PC-3 (cell line): ENCODE measurements at regions not wholly inside any gene's neighbourhood (a gene's known extent, or its start where the extent isn't known, plus 50 kb on each side); places are given as distances from the start of the nearest gene placed in this dataset.

ENCODE experiments used
- ATAC-seq: fragments of 200-7000 bp; cut with Tn5 transposase; 2 replicates; pipeline ENCODE4 v1.9.1; 2020; ENCODE audit warnings: mild to moderate bottlenecking, moderate library complexity
- BruUV-seq: library from RNA; stranded (reverse); fragments of 400-500 nt; replicated peaks from 2 replicates; lab custom pipeline; 2021; lab: Mats Ljungman, UMichigan
- CTCF ChIA-PET: fragments of 300-600 bp; sonication (Branson Sonifier 250); formaldehyde crosslinking; loops from one replicate; lab custom pipeline; 2022; ENCODE audit warnings: antibody characterized with exemption; lab: Charles Lee
- POLR2A ChIA-PET: fragments of 300-600 bp; sonication (Branson Sonifier 250); formaldehyde crosslinking; loops from one replicate; lab custom pipeline; 2022; ENCODE audit warnings: antibody characterized with exemption; ENCODE audit not compliant: unreplicated experiment; lab: Charles Lee
- DNase-seq: peaks from one replicate; pipeline ENCODE4 v3.0.0-alpha.2; 2015
- H2AFZ ChIP-seq: fragments of 300-600 bp; sonication (generic); 2 replicates; pipeline ENCODE4 v1.6.0; 2016; ENCODE audit warnings: antibody characterized with exemption, low read length
- H3F3A ChIP-seq: fragments of 300-600 bp; sonication (generic); one replicate; pipeline ENCODE4 v1.6.0; 2017; ENCODE audit warnings: antibody characterized with exemption, low read length, control low read depth, mild to moderate bottlenecking; ENCODE audit not compliant: unreplicated experiment
- H3K27ac ChIP-seq: fragments of 300-600 bp; sonication (generic); 2 replicates; pipeline ENCODE4 v1.5.1; 2016; ENCODE audit warnings: mild to moderate bottlenecking, low read length
- H3K27me3 ChIP-seq: fragments of 300-600 bp; sonication (generic); 2 replicates; pipeline ENCODE4 v1.6.1; 2016; ENCODE audit warnings: low read length, mixed read lengths
- H3K36me3 ChIP-seq: fragments of 300-600 bp; sonication (generic); 2 replicates; pipeline ENCODE4 v1.6.1; 2016; ENCODE audit warnings: low read depth, mixed run types, low read length, mixed read lengths
- H3K4me1 ChIP-seq: fragments of 300-600 bp; sonication (generic); 2 replicates; pipeline ENCODE4 v1.5.1; 2016; ENCODE audit warnings: low read length; ENCODE audit not compliant: insufficient read depth
- H3K4me2 ChIP-seq: fragments of 300-600 bp; sonication (generic); 2 replicates; pipeline ENCODE4 v1.6.0; 2016; ENCODE audit warnings: low read length
- H3K4me3 ChIP-seq: fragments of 300-600 bp; sonication (generic); 2 replicates; pipeline ENCODE4 v1.5.1; 2016; ENCODE audit warnings: mild to moderate bottlenecking, low read length, mixed read lengths
- H3K79me2 ChIP-seq: fragments of 300-600 bp; sonication (generic); 2 replicates; pipeline ENCODE4 v1.6.1; 2017; ENCODE audit warnings: low read length, mixed read lengths
- H3K9ac ChIP-seq: fragments of 300-600 bp; sonication (generic); 2 replicates; pipeline ENCODE4 v1.6.0; 2016; ENCODE audit warnings: mild to moderate bottlenecking, low read length
- H3K9me2 ChIP-seq: fragments of 300-600 bp; sonication (generic); replicated peaks from 2 replicates; pipeline ENCODE4 v1.6.1; 2016; ENCODE audit warnings: mixed run types, low read length, mixed read lengths
- H3K9me3 ChIP-seq: fragments of 300-600 bp; sonication (generic); 2 replicates; pipeline ENCODE4 v1.6.1; 2016; ENCODE audit warnings: low read length, mixed read lengths
- H4K20me1 ChIP-seq: fragments of 300-600 bp; sonication (generic); 2 replicates; pipeline ENCODE4 v1.6.1; 2016; ENCODE audit warnings: low read length, mixed read lengths
- EZH2 ChIP-seq: fragments of 300-600 bp; sonication (generic); IDR thresholded peaks from one replicate; pipeline ENCODE4 v1.6.1; 2017; ENCODE audit warnings: antibody characterized with exemption, mild to moderate bottlenecking, low read length; ENCODE audit not compliant: unreplicated experiment
- EZH2phosphoT487 ChIP-seq: fragments of 300-600 bp; sonication (generic); IDR thresholded peaks from 2 replicates; pipeline ENCODE4 v1.6.1; 2018; ENCODE audit warnings: mild to moderate bottlenecking, antibody characterized with exemption, low read length, borderline replicate concordance
- intact Hi-C: fragments of 100-400 bp; cut with micrococcal nuclease; formaldehyde crosslinking; loops from 2 replicates; pipeline ENCODE4 v1.9.0; 2023
- TF ChIP-seq, protein P1 (sequence below): fragments of 300-600 bp; sonication (generic); conservative IDR thresholded peaks from 2 replicates; pipeline ENCODE4 v1.5.1; 2017; ENCODE audit warnings: antibody characterized with exemption, low read depth, mild to moderate bottlenecking, low read length

DNA sequence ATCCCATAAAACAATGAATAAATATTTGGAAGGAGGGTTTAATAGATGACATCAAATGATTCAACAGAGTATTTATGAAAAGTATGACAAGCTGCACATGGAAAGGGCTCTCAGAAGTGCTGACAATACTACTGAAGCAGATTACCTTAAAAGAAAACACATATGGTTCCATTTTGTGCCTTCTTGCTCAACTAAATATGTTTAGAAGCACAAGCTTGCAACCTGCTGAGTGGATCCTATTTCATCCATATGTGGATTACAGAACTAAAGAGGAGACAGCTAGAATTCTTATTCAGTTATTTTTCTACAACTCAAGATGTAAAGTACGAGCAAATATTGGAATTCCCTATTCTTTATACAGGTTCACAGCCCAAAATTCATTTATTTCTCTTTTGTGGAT is 340.6 kb downstream of the TFEC start:
- no peak overlapping the region for H2AFZ ChIP-seq
- no peak overlapping the region for H3K4me2 ChIP-seq
- H3K9me2 ChIP-seq: no peaks in the 10 kb centered on the region
- no peaks in the 10 kb centered on the region for H3K4me1 ChIP-seq
- no peaks in the 10 kb centered on the region for H3K9me3 ChIP-seq
- H3K9ac ChIP-seq: no peak overlapping the region
- no peaks in the 10 kb centered on the region for H3K79me2 ChIP-seq
- peaks cover 13% of the 10 kb centered on the region; the same call in 1 of the 2 replicates for H3K27me3 ChIP-seq
- TF ChIP-seq, protein P1, sequence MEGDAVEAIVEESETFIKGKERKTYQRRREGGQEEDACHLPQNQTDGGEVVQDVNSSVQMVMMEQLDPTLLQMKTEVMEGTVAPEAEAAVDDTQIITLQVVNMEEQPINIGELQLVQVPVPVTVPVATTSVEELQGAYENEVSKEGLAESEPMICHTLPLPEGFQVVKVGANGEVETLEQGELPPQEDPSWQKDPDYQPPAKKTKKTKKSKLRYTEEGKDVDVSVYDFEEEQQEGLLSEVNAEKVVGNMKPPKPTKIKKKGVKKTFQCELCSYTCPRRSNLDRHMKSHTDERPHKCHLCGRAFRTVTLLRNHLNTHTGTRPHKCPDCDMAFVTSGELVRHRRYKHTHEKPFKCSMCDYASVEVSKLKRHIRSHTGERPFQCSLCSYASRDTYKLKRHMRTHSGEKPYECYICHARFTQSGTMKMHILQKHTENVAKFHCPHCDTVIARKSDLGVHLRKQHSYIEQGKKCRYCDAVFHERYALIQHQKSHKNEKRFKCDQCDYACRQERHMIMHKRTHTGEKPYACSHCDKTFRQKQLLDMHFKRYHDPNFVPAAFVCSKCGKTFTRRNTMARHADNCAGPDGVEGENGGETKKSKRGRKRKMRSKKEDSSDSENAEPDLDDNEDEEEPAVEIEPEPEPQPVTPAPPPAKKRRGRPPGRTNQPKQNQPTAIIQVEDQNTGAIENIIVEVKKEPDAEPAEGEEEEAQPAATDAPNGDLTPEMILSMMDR: no peak
- BruUV-seq: no TSS peak
- ChIA-PET CTCF (interaction anchor here (0.7 to 1.7 kb wide), 2 partner anchors 10 to 18 kb away, joined by 4 read pairs; no protein-coding TSS in a partner anchor), POLR2A (no interaction called here)
- H3K4me3 ChIP-seq: no peak overlapping the region
- H3K27ac ChIP-seq: no peak overlapping the region
- DNase-seq (no peak), ATAC-seq (peak; percentile 51)
- no peaks in the 10 kb centered on the region for H3F3A ChIP-seq
- no peaks in the 10 kb centered on the region for H4K20me1 ChIP-seq
- intact Hi-C loops: no loop called here
- H3K36me3 ChIP-seq: no peaks in the 10 kb centered on the region

DNA sequence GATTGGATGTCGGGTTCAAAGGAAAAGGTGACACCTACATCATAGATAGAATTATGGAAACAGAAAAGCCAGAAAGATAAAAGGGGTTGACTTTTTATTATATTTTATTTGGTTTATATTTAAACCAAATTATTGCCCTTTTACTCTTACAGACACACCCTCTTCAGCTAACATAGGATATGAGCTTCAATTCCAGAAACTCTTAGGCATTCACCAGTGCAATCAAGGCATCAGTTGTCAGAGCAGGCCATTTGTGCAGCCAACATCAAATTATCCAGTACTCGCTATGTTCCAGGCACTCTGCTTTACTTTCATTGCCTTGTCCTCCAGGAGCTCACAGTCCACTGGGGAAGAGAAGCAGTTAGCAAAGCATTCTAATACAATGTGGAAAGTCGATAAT is 347.5 kb downstream of the TFEC start:
- intact Hi-C loops: no loop called here
- Histone ChIP-seq H3F3A (no peaks in the 10 kb centered on the region), H3K79me2 (no peaks in the 10 kb centered on the region), H2AFZ (no peak overlapping the region), H3K36me3 (no peaks in the 10 kb centered on the region), H4K20me1 (no peaks in the 10 kb centered on the region), H3K4me2 (no peak overlapping the region), H3K9ac (no peak overlapping the region), H3K9me3 (no peaks in the 10 kb centered on the region), H3K9me2 (no peaks in the 10 kb centered on the region), H3K27ac (no peak overlapping the region), H3K4me3 (no peak overlapping the region), H3K27me3 (0 out of 2 replicates have a peak, but pooled peaks cover 2% of the 10 kb centered on the region), H3K4me1 (peaks cover 10% of the 10 kb centered on the region)
- DNase-seq (no peak), ATAC-seq (no peak)
- TF ChIP-seq, protein P1: no peak
- no peak for TF ChIP-seq EZH2phosphoT487
- TF ChIP-seq EZH2: no peak
- POLR2A ChIA-PET: no interaction called here
- CTCF ChIA-PET: interaction anchor here (0.6 kb wide), 1 partner anchor 304 kb away, joined by 3 read pairs; no protein-coding TSS in a partner anchor
- no TSS peak for BruUV-seq

DNA sequence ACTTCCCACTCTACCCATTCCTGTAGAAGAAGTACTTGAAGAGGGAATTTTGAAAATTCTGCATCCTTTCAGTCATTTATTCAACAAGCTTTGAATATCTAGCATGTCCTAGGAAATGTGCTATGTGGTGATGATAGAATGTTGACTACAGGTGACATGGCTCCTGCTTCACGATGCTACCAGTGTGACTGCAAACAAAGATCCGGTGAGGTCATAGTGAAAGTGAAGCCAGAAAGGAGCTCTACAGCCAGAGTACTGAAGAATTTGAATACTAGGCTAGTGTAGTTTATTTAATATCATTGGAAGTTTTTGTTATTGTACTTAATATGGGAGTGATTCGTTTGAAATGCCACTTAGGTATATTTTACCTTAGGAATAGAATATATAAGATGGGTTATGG is 348.1 kb downstream of the TFEC start:
- Histone ChIP-seq H3K79me2 (no peaks in the 10 kb centered on the region), H2AFZ (no peak overlapping the region), H3K27ac (no peak overlapping the region), H3K4me2 (no peak overlapping the region), H3K9ac (no peak overlapping the region), H3K36me3 (no peaks in the 10 kb centered on the region), H4K20me1 (no peaks in the 10 kb centered on the region), H3K27me3 (no peaks in the 10 kb centered on the region), H3K4me3 (no peak overlapping the region), H3F3A (no peaks in the 10 kb centered on the region), H3K9me2 (no peaks in the 10 kb centered on the region), H3K9me3 (no peaks in the 10 kb centered on the region), H3K4me1 (peaks cover 16% of the 10 kb centered on the region)
- CTCF ChIA-PET: interaction anchor here (0.6 kb wide), 1 partner anchor 304 kb away, joined by 3 read pairs; no protein-coding TSS in a partner anchor
- no peak for TF ChIP-seq EZH2phosphoT487
- TF ChIP-seq, protein P1: no peak
- no peak for TF ChIP-seq EZH2
- BruUV-seq: no TSS peak
- POLR2A ChIA-PET: no interaction called here
- ATAC-seq (no peak), DNase-seq (no peak)
- intact Hi-C loops: no loop called here
